Mucosa of descending colon (tissue), 3 donors: ENCODE measurements at regions not wholly inside any gene's neighbourhood (a gene's known extent, or its start where the extent isn't known, plus 50 kb on each side); places are given as distances from the start of the nearest gene placed in this dataset.

Experiments
- ATAC-seq: fragments of 200-7000 bp; cut with Tn5 transposase; one replicate; pipeline ENCODE4 v1.9.1; 2020; ENCODE audit warnings: mild to moderate bottlenecking, moderate library complexity
- DNase-seq, 3 donors: peaks; one replicate each; pipeline ENCODE4 v3.0.0-alpha.2; 2020
- H3K36me3 ChIP-seq: fragments of 200-600 bp; one replicate; pipeline ENCODE4 v1.8.0; 2021; ENCODE audit warnings: low read depth, mild to moderate bottlenecking
- H3K4me1 ChIP-seq: fragments of 200-600 bp; one replicate; pipeline ENCODE4 v1.8.0; 2021; ENCODE audit warnings: low read depth, mild to moderate bottlenecking
- H3K4me3 ChIP-seq: fragments of 200-600 bp; one replicate; pipeline ENCODE4 v1.8.0; 2021; ENCODE audit warnings: mild to moderate bottlenecking
- H3K9me3 ChIP-seq: fragments of 200-600 bp; one replicate; pipeline ENCODE4 v1.8.0; 2021; ENCODE audit warnings: mild to moderate bottlenecking
- CTCF ChIP-seq: fragments of 200-600 bp; IDR thresholded peaks from one replicate; pipeline ENCODE4 v1.8.0; 2022; ENCODE audit warnings: antibody characterized with exemption, mild to moderate bottlenecking
- intact Hi-C, 2 donors: fragments of 100-400 bp; cut with DNase I in 1 of 2; cut with micrococcal nuclease in 1 of 2; formaldehyde crosslinking; loops; one replicate each; pipeline versions ENCODE4 v1.11.0 to v1.11.1; 2022; cut with DNase I, micrococcal nuclease
- donor health status: DM: no; HTN: no; CAD: no; lungs with moderate emphysema.
- donor health status: DM: no; HTN: no; CAD: no.
- donor health status: DM: no; HTN: yes; CAD: no.

- intact Hi-C loops, result no loop called here
- H3K36me3 ChIP-seq, result no peaks in the 10 kb centered on the region
- TF ChIP-seq CTCF, result no peak
- no peak for DNase-seq
- no peaks in the 10 kb centered on the region for H3K4me1 ChIP-seq
- H3K4me3 ChIP-seq, result no peak overlapping the region
- no peak for ATAC-seq
- no peaks in the 10 kb centered on the region for H3K9me3 ChIP-seq
These were observed 87.4 kb upstream of the TENM3 start for GRCh38 chr4:182155806-182156205.

- Histone ChIP-seq H3K36me3 (no peaks in the 10 kb centered on the region), H3K4me1 (no peaks in the 10 kb centered on the region), H3K4me3 (no peak overlapping the region), H3K9me3 (no peaks in the 10 kb centered on the region)
- intact Hi-C loops, result no loop called here
- no peak for DNase-seq
- no peak for ATAC-seq
- no peak for TF ChIP-seq CTCF
These were observed 80.0 kb upstream of the TENM3 start for GRCh38 chr4:182163180-182163579.

GRCh38 chr4:182169572-182169971 is 73.6 kb upstream of the TENM3 start:
- Histone ChIP-seq H3K4me1 (no peaks in the 10 kb centered on the region), H3K4me3 (no peak overlapping the region), H3K9me3 (no peaks in the 10 kb centered on the region), H3K36me3 (no peaks in the 10 kb centered on the region)
- no peak for TF ChIP-seq CTCF
- DNase-seq (no peak), ATAC-seq (no peak)
- intact Hi-C loops, result no loop called here

GRCh38 chr4:182169987-182170386 is 73.2 kb upstream of the TENM3 start:
- Histone ChIP-seq H3K36me3 (no peaks in the 10 kb centered on the region), H3K4me3 (no peak overlapping the region), H3K9me3 (no peaks in the 10 kb centered on the region), H3K4me1 (no peaks in the 10 kb centered on the region)
- no peak for TF ChIP-seq CTCF
- DNase-seq (no peak), ATAC-seq (no peak)
- intact Hi-C loops, result no loop called here

GRCh38 chr4:182170417-182170935 is 72.7 kb upstream of the TENM3 start:
- DNase-seq (no peak), ATAC-seq (no peak)
- Histone ChIP-seq H3K36me3 (no peaks in the 10 kb centered on the region), H3K9me3 (no peaks in the 10 kb centered on the region), H3K4me1 (no peaks in the 10 kb centered on the region), H3K4me3 (no peak overlapping the region)
- TF ChIP-seq CTCF, result no peak
- intact Hi-C loops, result no loop called here

- H3K4me3 ChIP-seq, result no peak overlapping the region
- no peaks in the 10 kb centered on the region for H3K4me1 ChIP-seq
- ATAC-seq (no peak), DNase-seq (no peak)
- no peaks in the 10 kb centered on the region for H3K36me3 ChIP-seq
- H3K9me3 ChIP-seq, result no peaks in the 10 kb centered on the region
- TF ChIP-seq CTCF, result no peak
- intact Hi-C loops, result no loop called here
These were observed 68.2 kb upstream of the TENM3 start for GRCh38 chr4:182174979-182175378.
